Smooth muscle cell (in vitro differentiated cells): ENCODE measurements at regions not wholly inside any gene's neighbourhood (a gene's known extent, or its start where the extent isn't known, plus 50 kb on each side); places are given as distances from the start of the nearest gene placed in this dataset.

Experiments used
- DNase-seq: peaks from one replicate; lab custom pipeline; 2025; ENCODE audit not compliant: unreplicated experiment; lab: John Stamatoyannopoulos, UW
- H2AFZ ChIP-seq: fragments of 200-600 bp; sonication (generic); 2 replicates; pipeline ENCODE4 v1.6.0; 2016; ENCODE audit warnings: antibody characterized with exemption, low read depth, mild to moderate bottlenecking
- H3F3A ChIP-seq: fragments of 200-600 bp; sonication (generic); 2 replicates; pipeline ENCODE4 v1.6.0; 2017; ENCODE audit warnings: antibody characterized with exemption, low read depth
- H3K27ac ChIP-seq: fragments of 200-600 bp; sonication (generic); 2 replicates; pipeline ENCODE4 v1.5.1; 2016; ENCODE audit warnings: low read depth, mild to moderate bottlenecking
- H3K27me3 ChIP-seq: fragments of 200-600 bp; sonication (generic); 2 replicates; pipeline ENCODE4 v1.6.1; 2016; ENCODE audit warnings: low read depth, mild to moderate bottlenecking
- H3K36me3 ChIP-seq: fragments of 200-600 bp; sonication (generic); 2 replicates; pipeline ENCODE4 v1.5.1; 2016; ENCODE audit warnings: low read depth
- H3K4me1 ChIP-seq: fragments of 200-600 bp; sonication (generic); 2 replicates; pipeline ENCODE4 v1.5.1; 2016; ENCODE audit warnings: low read depth
- H3K4me2 ChIP-seq: fragments of 200-600 bp; sonication (generic); 2 replicates; pipeline ENCODE4 v1.6.0; 2016; ENCODE audit warnings: mild to moderate bottlenecking
- H3K4me3 ChIP-seq: fragments of 200-600 bp; sonication (generic); 2 replicates; pipeline ENCODE4 v1.5.1; 2016; ENCODE audit warnings: mild to moderate bottlenecking
- H3K79me2 ChIP-seq: fragments of 200-600 bp; sonication (generic); 2 replicates; pipeline ENCODE4 v1.6.0; 2016; ENCODE audit warnings: low read depth, mild to moderate bottlenecking
- H3K9ac ChIP-seq: fragments of 200-600 bp; sonication (generic); 2 replicates; pipeline ENCODE4 v1.6.0; 2016; ENCODE audit warnings: low read depth
- H3K9me3 ChIP-seq: fragments of 200-600 bp; sonication (generic); replicated peaks from 2 replicates; pipeline ENCODE4 v1.5.1; 2016; ENCODE audit warnings: low read depth
- H4K20me1 ChIP-seq: fragments of 200-600 bp; sonication (generic); 2 replicates; pipeline ENCODE4 v1.6.0; 2016; ENCODE audit warnings: low read depth
- CTCF ChIP-seq: fragments of 200-600 bp; sonication (generic); IDR thresholded peaks from 2 replicates; pipeline ENCODE4 v1.5.1; 2017; ENCODE audit warnings: borderline replicate concordance, mild to moderate bottlenecking, antibody characterized with exemption; ENCODE audit not compliant: insufficient read depth, poor library complexity, severe bottlenecking
- WGBS: methylation state at CpG from one replicate; pipeline ENCODE4 v1.1.7; 2016; ENCODE audit warnings: low lambda C conversion rate; 5-methylcytosine and 5-hydroxymethylcytosine counted together

DNA sequence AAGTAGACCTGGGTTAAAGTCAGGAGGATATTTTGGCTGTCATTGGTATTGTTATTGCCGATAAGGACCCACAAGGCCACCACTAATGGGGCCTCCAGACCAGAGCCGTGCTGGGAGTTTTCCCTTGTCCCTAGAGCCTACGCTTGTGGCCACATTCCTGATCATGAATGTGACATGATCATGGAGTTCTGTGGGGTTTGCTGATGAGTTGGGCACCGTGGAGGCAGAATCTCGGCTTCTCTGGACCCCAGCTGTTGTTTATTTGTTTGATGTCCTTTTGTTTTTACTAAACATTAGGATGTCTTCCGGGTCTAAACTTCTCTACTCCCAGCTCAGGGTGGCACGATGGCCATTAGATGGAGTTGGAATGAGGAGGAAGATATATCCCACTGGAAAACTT lies 74.9 kb upstream of the TMPRSS2 start:
- no peak for DNase-seq
- WGBS: 97% methylated on average over 7 of the region's 7 CpGs

DNA sequence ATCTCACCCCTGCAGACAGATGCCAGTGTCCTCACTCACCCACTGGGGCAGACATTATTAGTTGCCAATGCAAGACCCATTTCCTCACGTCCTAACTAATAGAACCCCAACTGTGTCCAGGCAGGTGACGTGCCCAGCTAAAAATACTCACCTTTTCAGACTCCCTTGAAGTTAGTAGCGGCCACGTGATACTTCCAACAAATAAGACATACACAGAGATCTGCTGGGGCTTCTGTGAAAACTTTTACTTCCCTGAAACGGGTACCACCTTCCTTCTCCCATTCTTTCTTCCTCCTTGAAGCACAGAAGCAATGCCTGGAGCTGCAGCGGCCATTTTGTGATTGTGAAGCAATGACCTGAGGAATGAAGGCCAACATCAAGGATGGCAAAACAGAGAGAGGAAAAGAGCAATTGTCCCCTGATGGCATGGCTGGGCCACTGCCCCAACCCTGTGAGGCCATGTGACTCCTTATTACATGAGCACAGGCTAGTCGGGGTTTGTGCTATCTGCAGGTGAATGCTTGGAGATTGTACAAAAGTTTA lies 74.4 kb upstream of the TMPRSS2 start:
- Histone ChIP-seq H3K79me2 (no peaks in the 10 kb centered on the region), H3K36me3 (no peaks in the 10 kb centered on the region), H3K4me2 (no peak overlapping the region), H3F3A (no peaks in the 10 kb centered on the region), H3K9me3 (peaks cover 7% of the 10 kb centered on the region), H3K4me3 (no peak overlapping the region), H3K4me1 (no peaks in the 10 kb centered on the region), H4K20me1 (no peaks in the 10 kb centered on the region), H3K27ac (no peak overlapping the region), H3K9ac (no peak overlapping the region), H3K27me3 (no peaks in the 10 kb centered on the region), H2AFZ (no peak overlapping the region)
- no peak for DNase-seq
- TF ChIP-seq CTCF: no peak
- WGBS: 89% methylated on average over 7 of the region's 7 CpGs

More for the DNA sequence above, 74.9 kb upstream of the TMPRSS2 start:
- Histone ChIP-seq H3K9me3 (peaks cover 2% of the 10 kb centered on the region), H3K9ac (no peak overlapping the region), H4K20me1 (no peaks in the 10 kb centered on the region), H3K27me3 (no peaks in the 10 kb centered on the region), H3K4me1 (no peaks in the 10 kb centered on the region), H3K27ac (no peak overlapping the region), H3K4me2 (no peak overlapping the region), H3F3A (no peaks in the 10 kb centered on the region), H3K79me2 (no peaks in the 10 kb centered on the region), H3K36me3 (no peaks in the 10 kb centered on the region), H2AFZ (no peak overlapping the region), H3K4me3 (no peak overlapping the region)
- TF ChIP-seq CTCF: no peak

DNA sequence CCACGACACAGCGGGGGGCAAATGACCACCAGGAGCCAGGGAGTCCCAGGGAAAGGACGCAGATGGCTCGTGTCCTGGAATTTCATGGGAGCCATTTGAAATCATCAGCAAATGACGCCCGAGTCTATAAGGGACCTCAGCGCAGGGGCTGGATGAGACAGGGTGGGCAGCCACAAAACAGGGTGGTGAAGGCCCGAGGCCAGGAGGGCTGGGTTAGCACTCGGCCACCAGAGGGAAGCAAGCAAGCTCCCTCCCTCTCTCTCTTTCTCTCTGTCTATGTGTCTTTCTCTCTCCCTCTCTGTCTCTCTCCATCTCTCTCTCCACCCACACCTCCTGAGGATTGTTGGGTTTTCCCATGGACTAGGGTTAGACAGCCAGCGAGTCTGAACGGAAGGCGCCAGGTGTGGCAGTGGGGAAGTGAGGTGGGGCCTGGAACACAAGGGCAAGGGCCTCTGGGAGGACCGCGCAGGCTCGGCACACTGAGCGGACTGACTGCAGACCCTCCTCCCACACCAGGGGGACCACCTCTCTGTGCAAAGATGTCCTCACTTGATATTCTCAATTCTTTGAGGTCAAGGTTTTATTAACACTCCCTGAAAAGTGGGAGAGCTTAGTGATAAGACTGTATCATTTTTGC lies 73.8 kb upstream of the TMPRSS2 start:
- no peak overlapping the region for H3K9ac ChIP-seq
- 91% methylated on average over 15 of the region's 16 CpGs for WGBS
- DNase-seq: no peak

More for the DNA sequence above, 73.8 kb upstream of the TMPRSS2 start:
- no peaks in the 10 kb centered on the region for H4K20me1 ChIP-seq
- H3K27me3 ChIP-seq: no peaks in the 10 kb centered on the region
- no peaks in the 10 kb centered on the region for H3K79me2 ChIP-seq
- H3K27ac ChIP-seq: no peak overlapping the region
- H3K4me2 ChIP-seq: no peak overlapping the region
- TF ChIP-seq CTCF: no peak
- no peaks in the 10 kb centered on the region for H3K36me3 ChIP-seq
- H3K9me3 ChIP-seq: peaks cover 7% of the 10 kb centered on the region
- no peaks in the 10 kb centered on the region for H3K4me1 ChIP-seq
- no peak overlapping the region for H2AFZ ChIP-seq
- H3F3A ChIP-seq: no peaks in the 10 kb centered on the region
- no peak overlapping the region for H3K4me3 ChIP-seq
